GM12892 (cell line): ENCODE measurements at regions not wholly inside any gene's neighbourhood (a gene's known extent, or its start where the extent isn't known, plus 50 kb on each side); places are given as distances from the start of the nearest gene placed in this dataset.

ENCODE experiments used
- POLR2A ChIP-seq: IDR thresholded peaks from 2 replicates; pipeline ENCODE4 v1.6.1; 2011; ENCODE audit warnings: low read depth, low read length, control low read depth
- POLR2AphosphoS5 ChIP-seq: IDR thresholded peaks from 2 replicates; pipeline ENCODE4 v1.6.1; 2011; ENCODE audit warnings: low read depth, low read length, control low read depth
- TAF1 ChIP-seq: IDR thresholded peaks from 2 replicates; pipeline ENCODE4 v1.6.1; 2011; ENCODE audit warnings: low read depth, mild to moderate bottlenecking, control low read depth, low read length, borderline replicate concordance

DNA sequence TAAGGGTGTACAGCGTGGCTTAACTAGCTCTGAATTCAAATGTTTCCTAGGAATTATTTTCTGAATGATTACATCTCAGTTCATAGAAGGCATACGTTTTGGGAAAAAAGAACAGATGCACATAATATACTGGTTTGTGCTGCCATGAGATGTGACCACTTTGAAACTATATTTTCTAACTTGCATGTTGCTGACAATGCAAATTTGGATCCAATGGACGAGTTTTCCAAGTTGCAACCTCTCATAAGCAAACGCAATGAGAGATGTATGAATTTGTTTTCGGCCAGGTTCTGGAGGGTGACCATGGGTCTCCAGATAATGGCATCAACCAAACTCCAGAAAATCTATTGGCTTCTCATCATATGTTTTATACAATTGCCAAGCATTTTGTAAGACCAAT is 1445.4 kb downstream of the AACS start:
- no peak for TF ChIP-seq POLR2AphosphoS5
- TF ChIP-seq POLR2A = no peak
- no peak for TF ChIP-seq TAF1
